Liver (tissue), 3 donors: ENCODE measurements at regions not wholly inside any gene's neighbourhood (a gene's known extent, or its start where the extent isn't known, plus 50 kb on each side); places are given as distances from the start of the nearest gene placed in this dataset.

Experiments
- CTCF ChIP-seq: fragments of 150-350 bp; IDR thresholded peaks from 2 replicates; pipeline ENCODE4 v1.5.1; 2017; ENCODE audit warnings: improper control_type of control experiment, low read depth, low read length; ENCODE audit not compliant: missing input control
- FOXA1 ChIP-seq: IDR thresholded peaks from 2 replicates; pipeline ENCODE4 v1.6.1; 2016; ENCODE audit warnings: antibody characterized with exemption
- GABPA ChIP-seq, 2 donors: IDR thresholded peaks in 1 of 2; conservative IDR thresholded peaks in 1 of 2; 2 replicates each; pipeline ENCODE4 v1.6.1; 2016; ENCODE audit warnings: antibody characterized with exemption in 2 of 2, mild to moderate bottlenecking in 1 of 2, moderate library complexity in 1 of 2
- JUND ChIP-seq, 2 donors: IDR thresholded peaks; 2 replicates each; pipeline ENCODE4 v1.6.1; 2016; ENCODE audit warnings: antibody characterized with exemption in 2 of 2
- MAX ChIP-seq: IDR thresholded peaks from 2 replicates; pipeline ENCODE4 v1.6.1; 2016; ENCODE audit warnings: antibody characterized with exemption
- NR2F2 ChIP-seq: IDR thresholded peaks from 2 replicates; pipeline ENCODE4 v1.6.1; 2016; ENCODE audit warnings: antibody characterized with exemption
- REST ChIP-seq: IDR thresholded peaks from 2 replicates; pipeline ENCODE4 v1.6.1; 2016; ENCODE audit warnings: antibody characterized with exemption, mild to moderate bottlenecking
- RXRA ChIP-seq, 2 donors: IDR thresholded peaks; 2 replicates each; pipeline ENCODE4 v1.6.1; 2017 to 2018; ENCODE audit warnings: antibody characterized with exemption in 2 of 2, mild to moderate bottlenecking in 1 of 2
- SP1 ChIP-seq: IDR thresholded peaks from 2 replicates; pipeline ENCODE4 v1.6.1; 2018; ENCODE audit warnings: antibody characterized with exemption, mild to moderate bottlenecking
- TAF1 ChIP-seq: conservative IDR thresholded peaks from 2 replicates; pipeline ENCODE4 v1.6.1; 2016; ENCODE audit warnings: antibody characterized with exemption, mild to moderate bottlenecking
- YY1 ChIP-seq: IDR thresholded peaks from 2 replicates; pipeline ENCODE4 v1.6.1; 2016; ENCODE audit warnings: antibody characterized with exemption, mild to moderate bottlenecking
- ZBTB33 ChIP-seq: IDR thresholded peaks from 2 replicates; pipeline ENCODE4 v1.6.1; 2016; ENCODE audit warnings: antibody characterized with exemption
- donor health status: healthy.
- donor health status: healthy.

GRCh38 chr16:77610496-77610895 lies 111.8 kb upstream of the NUDT7 start:
- no peak for TF ChIP-seq GABPA (IDR thresholded peaks at IDR 0.05 in 1 of 2, conservative IDR thresholded peaks at IDR 0.05 in 1 of 2)
- TF ChIP-seq CTCF: no peak
- TF ChIP-seq NR2F2: no peak
- TF ChIP-seq SP1: no peak
- TF ChIP-seq TAF1: no peak
- no peak for TF ChIP-seq JUND (IDR thresholded peaks at IDR 0.05)
- TF ChIP-seq ZBTB33: no peak
- TF ChIP-seq RXRA (IDR thresholded peaks at IDR 0.05): no peak
- TF ChIP-seq YY1: no peak
- TF ChIP-seq MAX: no peak
- TF ChIP-seq REST: no peak
- TF ChIP-seq FOXA1: no peak
